ENCODE measurements at regions not wholly inside any gene's neighbourhood (a gene's known extent, or its start where the extent isn't known, plus 50 kb on each side); places are given as distances from the start of the nearest gene placed in this dataset.

- no peak for DNase-seq
These were observed 51.2 kb upstream of the RNF144B start for GRCh38 chr6:18335948-18336347.

GRCh38 chr6:18334251-18334650, 52.9 kb upstream of the RNF144B start:
- DNase-seq = no peak

GRCh38 chr6:18330548-18331081, 56.5 kb upstream of the RNF144B start:
- no peak for DNase-seq

DNA sequence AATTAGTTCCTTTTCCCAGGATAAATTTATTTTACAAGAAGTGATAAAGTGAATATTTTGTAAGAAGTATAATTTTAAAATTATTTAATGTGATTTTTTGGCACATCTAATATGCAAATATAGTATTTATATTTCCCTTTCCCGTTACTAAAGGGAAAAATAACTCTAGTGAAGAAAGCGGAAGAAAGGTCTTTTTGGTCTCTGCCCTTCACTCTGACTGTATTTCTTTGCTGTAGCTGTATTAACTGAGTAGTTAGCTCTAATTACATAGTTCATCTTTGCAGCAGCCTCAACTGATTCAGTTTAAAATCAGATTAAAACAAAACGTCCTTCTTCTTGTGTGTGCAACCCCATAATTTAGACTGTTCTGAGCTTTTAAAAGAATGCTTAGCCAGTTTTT, 57.4 kb upstream of the RNF144B start:
- no peak for DNase-seq

DNA sequence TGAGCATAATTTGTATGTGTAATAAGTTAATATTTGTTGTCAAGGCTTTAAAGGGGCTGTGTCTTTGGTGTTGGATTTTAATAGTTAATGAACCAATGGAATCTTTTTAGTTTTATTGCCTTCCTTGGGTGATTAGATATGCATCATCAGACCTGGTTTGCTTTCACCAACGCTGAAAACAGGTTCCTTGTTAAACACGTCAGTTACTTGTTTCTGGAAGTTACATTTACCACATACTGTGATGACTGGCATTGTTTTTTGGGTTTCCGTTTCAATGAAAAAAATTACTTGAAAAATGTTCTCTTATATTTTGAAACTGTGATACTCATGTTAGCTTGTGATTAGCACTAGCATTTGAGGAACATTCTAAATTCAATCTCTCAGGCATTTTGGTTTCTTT, 58.6 kb upstream of the RNF144B start:
- no peak for DNase-seq

GRCh38 chr6:18328070-18328469, 59.1 kb upstream of the RNF144B start:
- no peak for DNase-seq

DNA sequence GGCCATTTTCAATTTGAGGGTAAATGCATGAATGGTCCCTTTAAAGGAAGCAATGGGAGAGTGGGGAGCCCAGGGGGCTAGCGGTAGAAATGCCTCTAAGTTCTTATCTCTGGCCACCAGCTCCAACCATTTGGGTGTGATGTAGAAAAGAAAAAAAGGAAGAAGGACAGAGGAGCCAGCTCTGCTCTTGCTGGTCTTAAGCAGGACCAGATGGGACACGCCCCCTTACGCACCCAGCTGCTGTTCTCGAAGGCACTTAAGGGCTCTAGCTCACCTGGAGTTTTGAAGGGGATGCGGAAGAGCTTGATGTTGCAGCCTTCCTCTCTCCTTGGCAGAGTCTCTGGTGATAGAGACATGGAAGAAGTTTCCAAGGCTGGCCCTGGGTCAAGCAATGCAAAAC, 59.5 kb upstream of the RNF144B start:
- peak; percentile 69 for DNase-seq

DNA sequence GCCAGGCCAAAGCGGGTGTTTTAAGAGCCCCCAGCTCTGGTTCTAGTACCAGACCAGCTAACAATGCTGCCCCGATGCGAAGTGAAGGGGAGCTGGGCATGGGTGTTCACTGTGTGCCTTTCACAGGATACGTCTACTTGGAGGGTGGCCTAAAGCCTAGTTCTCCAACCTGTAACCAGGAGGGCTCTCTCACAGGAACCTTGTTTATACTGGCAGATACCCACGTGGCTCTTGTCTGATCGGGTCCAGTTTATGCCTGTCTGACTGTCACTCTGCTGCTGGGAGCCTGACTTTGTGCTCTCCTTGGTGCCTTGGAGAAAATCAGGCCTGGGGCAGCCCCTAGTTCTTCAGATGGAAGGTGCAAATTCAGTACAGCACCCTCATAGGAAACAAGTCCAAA, 60.2 kb upstream of the RNF144B start:
- DNase-seq = no peak

DNA sequence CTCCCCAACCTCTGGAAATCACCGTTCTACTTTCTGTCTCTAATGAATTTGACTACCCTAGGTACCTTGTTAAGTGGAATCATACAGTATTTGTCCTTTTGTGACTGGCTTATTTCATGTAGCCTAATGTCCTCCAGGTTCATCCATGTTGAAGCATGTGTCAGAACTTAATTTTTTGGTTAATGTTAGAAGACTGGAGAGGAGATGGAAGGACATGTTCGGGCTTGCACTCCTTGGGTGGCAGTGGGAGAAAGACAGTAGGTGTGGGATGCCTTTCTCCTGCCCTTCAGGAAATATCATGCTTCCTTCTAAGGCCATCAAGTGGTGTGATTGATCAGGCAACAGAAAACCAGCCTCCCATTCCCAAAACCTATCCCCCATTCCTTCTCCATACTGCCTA, 61.1 kb upstream of the RNF144B start:
- DNase-seq = no peak

DNA sequence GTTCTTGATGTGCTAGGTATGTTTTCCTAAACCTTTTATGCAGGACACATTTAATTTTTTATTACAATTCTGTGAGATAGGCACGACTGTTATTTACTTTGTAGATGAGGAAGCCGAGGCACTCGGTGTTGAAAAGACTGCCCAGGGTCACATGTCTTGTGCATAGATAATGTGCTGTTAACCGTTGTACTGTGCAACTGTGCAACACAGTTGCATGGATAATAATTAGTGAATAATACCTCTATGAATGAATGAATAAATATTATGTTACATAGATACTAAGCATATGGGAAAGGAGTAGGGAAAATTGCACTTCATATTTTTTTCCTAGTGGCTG, 60.3 kb upstream of the DEK start:
- no peak for DNase-seq

- peak; percentile 61 for DNase-seq
These were observed 59.8 kb upstream of the DEK start for GRCh38 chr6:18323935-18324705.

GRCh38 chr6:18317850-18318249, 53.5 kb upstream of the DEK start:
- no peak for DNase-seq

- DNase-seq = no peak
These were observed 50.1 kb upstream of the DEK start for GRCh38 chr6:18314317-18314997.

All from fibroblast of skin of right biceps (primary cell).